Activated T-cell treated with anti-CD3 and anti-CD28 coated beads, Interleukin-2, amount 50 U/mL, for 24 hours (primary cell): ENCODE measurements at regions not wholly inside any gene's neighbourhood (a gene's known extent, or its start where the extent isn't known, plus 50 kb on each side); places are given as distances from the start of the nearest gene placed in this dataset.
"Not testable (repeated sequence)": the region's sequence is repeated elsewhere in the genome, so short reads cannot be mapped to it uniquely, and the experiment has no call there.

Source experiments
- DNase-seq: peaks from one replicate; pipeline ENCODE4 v3.0.0-alpha.2; 2020
- H3K27ac Mint-ChIP-seq: 2 replicates; pipeline ENCODE4 v1.8.0; 2020; ENCODE audit warnings: mild to moderate bottlenecking, mixed read lengths
- H3K27me3 Mint-ChIP-seq: 2 replicates; pipeline ENCODE4 v1.8.0; 2020; ENCODE audit warnings: mixed read lengths
- H3K36me3 Mint-ChIP-seq: 2 replicates; pipeline ENCODE4 v1.8.0; 2020; ENCODE audit warnings: low read depth, mixed read lengths
- H3K4me1 Mint-ChIP-seq: 2 replicates; pipeline ENCODE4 v1.8.0; 2020; ENCODE audit warnings: low read depth, mixed read lengths
- H3K4me3 Mint-ChIP-seq: 2 replicates; pipeline ENCODE4 v1.8.0; 2020; ENCODE audit warnings: mild to moderate bottlenecking, moderate library complexity, mixed read lengths
- H3K9me3 Mint-ChIP-seq: 2 replicates; pipeline ENCODE4 v1.8.0; 2020; ENCODE audit warnings: mixed read lengths

DNA sequence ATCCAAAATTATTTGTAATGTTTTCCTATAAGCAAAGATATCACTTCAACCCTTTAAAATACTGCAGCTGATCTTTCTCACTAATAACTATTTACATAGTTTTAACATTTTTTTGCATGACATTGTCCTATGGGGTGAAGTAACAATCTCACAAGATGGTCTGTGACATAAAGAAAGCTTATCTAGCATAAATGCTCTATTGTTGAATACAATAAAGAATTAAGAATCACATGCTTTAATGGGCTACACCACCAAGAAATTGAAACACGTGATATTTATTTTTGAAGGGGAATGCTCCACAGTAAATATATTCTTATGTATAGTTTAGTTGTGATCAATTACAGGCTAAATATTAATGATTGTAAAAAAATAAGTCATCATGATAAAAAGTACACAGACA, 441.1 kb downstream of the PTH2R start:
- H3K27ac Mint-ChIP-seq: no peak overlapping the region
- no peaks in the 10 kb centered on the region for H3K27me3 Mint-ChIP-seq
- no peak for DNase-seq
- no peak overlapping the region for H3K4me3 Mint-ChIP-seq
- no peaks in the 10 kb centered on the region for H3K4me1 Mint-ChIP-seq
- peaks cover 1% of the 10 kb centered on the region for H3K9me3 Mint-ChIP-seq
- H3K36me3 Mint-ChIP-seq: no peaks in the 10 kb centered on the region

DNA sequence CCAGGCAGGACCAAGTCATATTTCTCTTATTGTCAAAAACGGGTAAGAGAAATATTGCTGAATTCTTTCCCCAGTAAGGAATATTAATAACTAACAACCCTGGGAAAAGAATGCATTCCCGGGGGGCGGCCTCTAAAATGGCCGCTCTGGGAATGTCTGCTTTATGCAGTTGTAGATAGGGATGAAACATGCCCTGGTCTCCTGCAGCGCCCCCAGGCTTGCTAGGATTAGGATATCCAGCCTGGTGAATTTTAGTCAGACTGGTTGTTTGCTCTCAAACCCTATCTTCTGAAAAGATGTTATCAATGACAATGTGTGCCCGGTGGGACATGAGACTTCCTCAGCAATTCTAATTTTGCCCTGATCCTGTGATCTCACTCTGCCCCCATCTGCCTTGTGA, 448.1 kb downstream of the PTH2R start:
- Mint-ChIP-seq H3K4me3 (no peak overlapping the region), H3K27ac (no peak overlapping the region), H3K36me3 (no peaks in the 10 kb centered on the region), H3K9me3 (peaks cover 24% of the 10 kb centered on the region), H3K27me3 (no peaks in the 10 kb centered on the region), H3K4me1 (no peaks in the 10 kb centered on the region)
- DNase-seq: no peak

GRCh38 chr2:208867374-208867773, 460.8 kb downstream of the PTH2R start:
- H3K27ac Mint-ChIP-seq: no peak overlapping the region

GRCh38 chr2:208872591-208872990, 466.0 kb downstream of the PTH2R start:
- H3K36me3 Mint-ChIP-seq: no peaks in the 10 kb centered on the region
- no peak for DNase-seq
- no peak overlapping the region for H3K4me3 Mint-ChIP-seq
- H3K4me1 Mint-ChIP-seq: no peaks in the 10 kb centered on the region
- no peaks in the 10 kb centered on the region for H3K27me3 Mint-ChIP-seq
- H3K9me3 Mint-ChIP-seq: peaks cover 5% of the 10 kb centered on the region
- H3K27ac Mint-ChIP-seq: no peak overlapping the region

More at GRCh38 chr2:208867374-208867773, 460.8 kb downstream of the PTH2R start:
- Mint-ChIP-seq H3K4me1 (no peaks in the 10 kb centered on the region), H3K27me3 (no peaks in the 10 kb centered on the region), H3K36me3 (no peaks in the 10 kb centered on the region), H3K9me3 (no peaks in the 10 kb centered on the region), H3K4me3 (no peak overlapping the region)
- no peak for DNase-seq

- DNase-seq: no peak
- Mint-ChIP-seq H3K4me1 (no peaks in the 10 kb centered on the region), H3K4me3 (no peak overlapping the region), H3K36me3 (no peaks in the 10 kb centered on the region), H3K9me3 (peaks cover 2% of the 10 kb centered on the region), H3K27me3 (no peaks in the 10 kb centered on the region), H3K27ac (no peak overlapping the region)
These were observed 473.1 kb downstream of the PTH2R start for GRCh38 chr2:208879666-208880065.

DNA sequence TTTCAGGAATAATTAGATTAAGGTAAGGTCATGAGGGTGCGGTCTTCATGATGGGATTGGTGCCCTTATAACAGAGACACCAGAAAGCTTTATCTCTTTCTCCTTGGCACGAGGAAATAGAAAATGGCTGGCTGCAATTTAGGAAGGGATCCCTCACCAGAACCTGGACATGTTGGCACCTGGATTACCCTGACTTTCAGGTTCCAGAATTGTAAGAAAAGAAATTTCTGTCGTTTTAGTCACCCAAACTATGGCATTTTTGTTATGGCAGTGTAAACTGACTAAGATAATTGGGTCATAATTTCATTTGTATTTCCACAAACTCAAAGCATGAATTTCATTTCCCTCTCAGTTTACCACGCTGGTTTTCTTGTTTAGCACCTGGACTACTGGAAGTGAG, 473.6 kb downstream of the PTH2R start:
- DNase-seq: no peak
- H3K36me3 Mint-ChIP-seq: no peaks in the 10 kb centered on the region
- no peak overlapping the region for H3K27ac Mint-ChIP-seq
- H3K27me3 Mint-ChIP-seq: no peaks in the 10 kb centered on the region
- H3K9me3 Mint-ChIP-seq: peaks cover 2% of the 10 kb centered on the region
- H3K4me3 Mint-ChIP-seq: no peak overlapping the region
- H3K4me1 Mint-ChIP-seq: no peaks in the 10 kb centered on the region

DNA sequence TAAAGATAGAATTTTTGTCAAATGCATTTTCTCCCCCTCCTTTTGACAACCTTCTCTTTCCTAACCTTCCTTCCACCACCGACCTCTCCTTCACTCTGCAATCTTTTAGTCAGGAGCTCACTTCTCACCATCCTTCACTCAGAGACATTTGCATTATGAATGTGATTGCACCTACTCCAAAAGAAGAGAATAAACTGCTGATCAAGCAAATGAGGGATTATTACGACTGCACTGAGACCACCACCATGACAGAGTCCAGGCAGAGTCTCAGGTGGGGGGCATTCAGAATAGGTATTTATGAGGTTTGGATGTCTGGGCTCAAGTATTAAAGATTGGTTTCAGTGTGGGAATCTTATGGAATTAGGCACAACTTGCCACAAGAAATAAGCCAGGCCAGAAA, 483.9 kb downstream of the PTH2R start:
- Mint-ChIP-seq H3K4me1 (no peaks in the 10 kb centered on the region), H3K36me3 (no peaks in the 10 kb centered on the region), H3K4me3 (no peak overlapping the region), H3K27me3 (no peaks in the 10 kb centered on the region), H3K27ac (no peak overlapping the region), H3K9me3 (peaks cover 2% of the 10 kb centered on the region)
- no peak for DNase-seq

DNA sequence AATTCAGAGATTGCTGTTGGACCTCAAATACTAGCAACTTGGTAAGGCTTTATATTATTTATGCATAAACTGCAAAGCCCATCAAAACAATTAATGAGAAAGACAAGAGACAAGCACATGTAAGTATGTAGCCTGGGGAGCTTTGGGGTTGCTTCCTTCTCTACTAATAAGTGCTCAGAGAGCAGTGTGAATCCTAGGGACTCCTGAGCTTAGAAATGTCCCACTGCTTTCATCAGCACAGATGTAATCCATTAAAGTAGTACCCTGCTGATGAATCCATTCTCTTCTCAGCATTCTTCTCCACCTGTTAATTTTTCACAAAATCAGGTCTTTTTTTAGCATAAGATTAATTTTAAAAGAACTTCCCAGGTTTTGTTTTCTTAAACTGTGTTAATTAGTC, 485.6 kb downstream of the PTH2R start:
- H3K36me3 Mint-ChIP-seq: no peaks in the 10 kb centered on the region
- H3K4me1 Mint-ChIP-seq: no peaks in the 10 kb centered on the region
- no peak overlapping the region for H3K4me3 Mint-ChIP-seq
- no peak for DNase-seq
- no peaks in the 10 kb centered on the region for H3K27me3 Mint-ChIP-seq
- H3K9me3 Mint-ChIP-seq: peaks cover 4% of the 10 kb centered on the region
- H3K27ac Mint-ChIP-seq: no peak overlapping the region

DNA sequence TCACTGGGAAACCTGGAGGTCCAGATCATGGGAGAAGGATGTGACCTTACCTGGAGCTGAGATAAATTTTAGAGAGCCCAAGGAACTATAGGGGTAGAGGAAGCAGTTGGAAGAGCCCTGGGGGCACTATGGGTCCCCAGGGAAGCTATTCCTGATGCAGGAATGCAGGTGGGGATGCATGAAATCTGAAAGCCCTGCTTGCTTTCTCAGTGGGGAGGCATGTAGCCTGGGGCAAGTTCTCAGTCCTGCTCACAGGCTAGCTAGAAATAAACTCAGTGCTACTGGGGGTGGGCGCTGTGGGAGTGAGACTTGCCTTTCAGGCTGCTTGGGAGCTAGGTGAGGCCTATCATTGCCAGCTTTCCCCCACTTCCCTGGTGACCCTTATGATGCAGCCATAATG, 499.7 kb downstream of the PTH2R start:
- no peaks in the 10 kb centered on the region for H3K4me1 Mint-ChIP-seq
- H3K9me3 Mint-ChIP-seq: peaks cover 13% of the 10 kb centered on the region
- H3K27ac Mint-ChIP-seq: no peak overlapping the region
- no peaks in the 10 kb centered on the region for H3K36me3 Mint-ChIP-seq
- no peak for DNase-seq
- no peak overlapping the region for H3K4me3 Mint-ChIP-seq
- no peaks in the 10 kb centered on the region for H3K27me3 Mint-ChIP-seq

DNA sequence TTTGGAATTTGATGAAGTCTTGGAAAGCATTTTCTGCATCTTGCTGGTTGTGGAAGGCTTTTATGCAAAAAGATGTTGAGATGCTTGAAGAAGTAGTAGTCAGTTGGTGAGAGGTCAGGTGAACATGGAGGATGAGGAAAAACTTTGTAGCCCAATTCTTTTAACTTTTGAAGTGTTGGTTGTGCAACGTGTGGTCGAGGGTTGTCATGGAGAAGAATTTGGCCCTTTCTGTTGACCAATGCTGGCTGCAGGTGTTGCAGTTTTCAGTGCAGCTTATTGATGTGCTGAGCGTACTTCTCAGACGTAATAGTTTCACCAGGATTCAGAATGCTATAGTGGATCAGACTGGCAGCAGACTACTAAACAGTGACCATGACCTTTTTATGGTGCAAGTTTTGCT, 508.4 kb upstream of the MAP2 start:
- no peak for DNase-seq
- Mint-ChIP-seq H3K4me1 (no peaks in the 10 kb centered on the region), H3K27ac (no peak overlapping the region), H3K27me3 (no peaks in the 10 kb centered on the region), H3K36me3 (no peaks in the 10 kb centered on the region), H3K9me3 (no peaks in the 10 kb centered on the region), H3K4me3 (no peak overlapping the region)

DNA sequence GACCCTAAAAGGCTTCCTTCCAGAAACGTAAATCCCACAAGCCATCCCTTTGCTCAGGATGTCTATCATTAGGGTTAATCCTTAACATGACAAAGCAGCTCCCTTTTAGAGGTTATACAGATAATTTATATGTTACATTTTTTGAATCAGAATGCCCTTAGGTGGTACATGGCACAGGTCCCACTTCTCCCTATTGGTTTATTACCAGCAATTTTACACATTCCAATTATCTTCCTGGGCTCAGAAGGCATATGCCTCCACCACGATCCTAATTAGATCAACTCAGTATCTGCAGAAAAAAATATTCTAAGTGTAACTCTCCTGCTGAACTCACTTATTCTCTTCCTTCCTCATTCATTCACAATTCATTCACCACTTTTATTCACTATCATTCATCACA, 507.0 kb upstream of the MAP2 start:
- no peak overlapping the region for H3K27ac Mint-ChIP-seq
- no peaks in the 10 kb centered on the region for H3K4me1 Mint-ChIP-seq
- no peaks in the 10 kb centered on the region for H3K27me3 Mint-ChIP-seq
- no peak overlapping the region for H3K4me3 Mint-ChIP-seq
- H3K9me3 Mint-ChIP-seq: peaks cover 8% of the 10 kb centered on the region
- no peaks in the 10 kb centered on the region for H3K36me3 Mint-ChIP-seq
- no peak for DNase-seq

GRCh38 chr2:208921358-208921757, 502.5 kb upstream of the MAP2 start:
- peaks cover 13% of the 10 kb centered on the region for H3K9me3 Mint-ChIP-seq
- not testable (repeated sequence) for H3K27ac Mint-ChIP-seq, H3K4me1 Mint-ChIP-seq, H3K36me3 Mint-ChIP-seq, H3K4me3 Mint-ChIP-seq, H3K27me3 Mint-ChIP-seq, DNase-seq

DNA sequence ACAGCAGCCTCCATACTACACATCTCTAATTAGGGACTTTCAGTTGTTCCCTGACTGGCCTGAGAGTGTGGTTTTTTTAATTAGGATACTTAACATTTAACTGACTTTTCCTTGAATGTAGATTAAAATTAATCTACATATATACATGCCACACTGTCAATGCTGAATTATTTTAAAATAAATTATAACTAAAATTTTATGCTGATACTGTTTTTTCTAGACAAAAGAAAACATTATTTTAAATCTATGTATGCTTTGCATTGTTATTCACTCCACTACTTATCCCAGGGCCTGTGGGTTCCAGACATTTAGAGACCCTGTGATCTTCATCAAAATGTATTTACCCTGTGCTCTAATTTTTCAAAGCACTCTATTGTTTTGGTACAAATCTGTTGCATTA, 496.0 kb upstream of the MAP2 start:
- Mint-ChIP-seq H3K4me1 (no peaks in the 10 kb centered on the region), H3K4me3 (no peak overlapping the region), H3K9me3 (peaks cover 6% of the 10 kb centered on the region), H3K36me3 (no peaks in the 10 kb centered on the region), H3K27ac (no peak overlapping the region), H3K27me3 (no peaks in the 10 kb centered on the region)
- no peak for DNase-seq

GRCh38 chr2:208929139-208929864, 494.5 kb upstream of the MAP2 start:
- H3K27ac Mint-ChIP-seq: no peak overlapping the region
- H3K27me3 Mint-ChIP-seq: no peaks in the 10 kb centered on the region
- peaks cover 4% of the 10 kb centered on the region for H3K9me3 Mint-ChIP-seq
- DNase-seq: no peak
- no peak overlapping the region for H3K4me3 Mint-ChIP-seq
- no peaks in the 10 kb centered on the region for H3K4me1 Mint-ChIP-seq
- H3K36me3 Mint-ChIP-seq: no peaks in the 10 kb centered on the region

GRCh38 chr2:208929894-208930427, 493.9 kb upstream of the MAP2 start:
- Mint-ChIP-seq H3K9me3 (peaks cover 5% of the 10 kb centered on the region), H3K36me3 (no peaks in the 10 kb centered on the region), H3K27me3 (no peaks in the 10 kb centered on the region), H3K27ac (no peak overlapping the region), H3K4me3 (no peak overlapping the region), H3K4me1 (no peaks in the 10 kb centered on the region)
- no peak for DNase-seq

- no peak for DNase-seq
- no peaks in the 10 kb centered on the region for H3K36me3 Mint-ChIP-seq
- H3K27ac Mint-ChIP-seq: no peak overlapping the region
- peaks cover 4% of the 10 kb centered on the region for H3K9me3 Mint-ChIP-seq
- no peaks in the 10 kb centered on the region for H3K27me3 Mint-ChIP-seq
- H3K4me1 Mint-ChIP-seq: no peaks in the 10 kb centered on the region
- H3K4me3 Mint-ChIP-seq: no peak overlapping the region
These were observed 488.3 kb upstream of the MAP2 start for GRCh38 chr2:208935531-208935930.
